Stimulated activated naive CD8-positive, alpha-beta T cell treated with anti-CD3 and anti-CD28 coated beads, Interleukin-15, Interleukin-2, amounts not matched to agents 100 U/mL and 50 U/mL, for 24 hours (primary cell): ENCODE measurements at regions not wholly inside any gene's neighbourhood (a gene's known extent, or its start where the extent isn't known, plus 50 kb on each side); places are given as distances from the start of the nearest gene placed in this dataset.
"Not testable (repeated sequence)": the region's sequence is repeated elsewhere in the genome, so short reads cannot be mapped to it uniquely, and the experiment has no call there.

Experiments used
- ATAC-seq: fragments of 150-1000 bp; cut with Tn5 transposase; one replicate; pipeline ENCODE4 v1.10.0; 2021
- DNase-seq: peaks from one replicate; pipeline ENCODE4 v3.0.0; 2021

GRCh38 chr1:146355373-146355772 lies 126.6 kb upstream of the NOTCH2NLA start:
- DNase-seq, ATAC-seq: not testable (repeated sequence)

DNA sequence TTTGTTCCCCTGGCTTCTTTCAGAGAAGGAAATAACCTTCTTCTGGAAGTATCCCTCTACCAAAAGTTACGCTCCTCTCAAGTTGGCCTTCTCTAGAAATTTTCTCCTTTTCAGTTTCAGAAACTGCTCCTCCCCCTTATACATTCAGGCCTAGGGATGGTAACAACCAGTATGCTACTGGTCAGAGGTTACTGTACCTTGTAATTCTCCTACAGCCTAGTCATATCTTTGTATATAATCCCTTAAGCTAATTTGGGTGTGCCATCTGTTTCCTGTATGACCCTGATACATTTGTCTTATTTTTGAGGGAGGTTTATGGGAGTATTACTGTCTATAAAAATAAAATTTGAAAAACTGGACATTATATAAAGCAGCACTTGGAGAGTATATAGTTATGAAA lies 98.0 kb upstream of the NOTCH2NLA start:
- not testable (repeated sequence) for ATAC-seq

DNA sequence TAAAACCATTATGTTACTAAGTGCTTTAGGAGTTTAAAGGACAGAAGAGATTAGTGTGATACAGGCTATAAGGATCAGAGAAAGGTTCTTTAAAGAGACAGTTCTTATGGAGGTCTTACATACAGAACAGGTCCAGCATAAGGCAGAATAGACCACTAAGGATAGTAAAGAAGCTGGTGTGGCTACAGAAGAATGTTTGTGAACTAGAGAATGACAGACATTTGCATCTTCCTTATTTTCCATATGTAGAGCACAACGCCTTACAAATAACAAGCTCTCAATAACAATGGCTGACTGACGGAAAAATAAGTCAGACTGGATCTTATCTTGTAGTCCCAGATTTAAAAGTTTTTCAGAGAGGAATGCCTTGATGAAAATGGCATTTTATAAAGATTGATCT lies 95.6 kb upstream of the NOTCH2NLA start:
- DNase-seq, ATAC-seq: not testable (repeated sequence)

More for the DNA sequence above, 98.0 kb upstream of the NOTCH2NLA start:
- DNase-seq, result not testable (repeated sequence)

GRCh38 chr1:146323302-146323701 lies 94.5 kb upstream of the NOTCH2NLA start:
- DNase-seq, ATAC-seq: not testable (repeated sequence)

GRCh38 chr1:146322893-146323292 lies 94.1 kb upstream of the NOTCH2NLA start:
- not testable (repeated sequence) for ATAC-seq, DNase-seq

- not testable (repeated sequence) for ATAC-seq, DNase-seq
Observed at GRCh38 chr1:146318715-146319114, 89.9 kb upstream of the NOTCH2NLA start.

- not testable (repeated sequence) for DNase-seq, ATAC-seq
Observed at GRCh38 chr1:146317785-146318184, 89.0 kb upstream of the NOTCH2NLA start.

DNA sequence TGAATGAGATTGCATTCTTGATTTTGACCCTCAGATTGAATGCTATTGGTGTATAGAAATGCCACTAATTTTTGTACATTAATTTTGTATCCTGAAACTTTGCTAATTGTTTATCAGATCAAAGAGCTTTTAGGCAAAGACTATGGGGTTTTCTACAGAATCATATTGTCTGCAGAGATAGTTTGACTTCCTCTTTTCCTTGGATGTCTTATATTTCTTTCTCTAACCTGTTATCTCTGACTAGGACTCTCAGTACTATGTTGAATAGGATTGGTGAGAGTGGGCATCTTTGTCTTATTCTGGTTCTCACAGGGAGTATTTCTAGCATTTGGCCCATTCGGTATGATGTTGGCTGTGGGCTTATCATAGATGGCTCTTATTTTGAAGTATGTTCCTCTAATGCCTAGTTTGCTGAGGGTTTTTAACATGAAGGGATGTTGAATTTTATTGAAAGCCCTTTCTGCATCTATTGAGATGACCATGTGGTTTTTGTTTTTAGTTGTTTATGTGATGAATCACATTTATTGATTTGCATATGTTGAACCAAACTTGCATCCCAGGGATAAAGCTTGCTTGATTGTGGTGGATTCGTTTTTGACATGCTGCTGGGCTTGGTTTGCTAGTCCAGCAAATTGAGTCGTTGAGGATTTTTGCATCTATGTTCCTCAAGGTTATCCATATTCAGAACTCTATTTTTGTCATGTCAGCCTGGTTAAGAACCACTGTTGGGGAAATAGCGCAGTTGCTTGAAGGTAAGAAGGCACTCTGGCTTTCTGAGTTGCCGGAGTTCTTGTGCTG lies 85.8 kb upstream of the NOTCH2NLA start:
- ATAC-seq, DNase-seq: not testable (repeated sequence)

DNA sequence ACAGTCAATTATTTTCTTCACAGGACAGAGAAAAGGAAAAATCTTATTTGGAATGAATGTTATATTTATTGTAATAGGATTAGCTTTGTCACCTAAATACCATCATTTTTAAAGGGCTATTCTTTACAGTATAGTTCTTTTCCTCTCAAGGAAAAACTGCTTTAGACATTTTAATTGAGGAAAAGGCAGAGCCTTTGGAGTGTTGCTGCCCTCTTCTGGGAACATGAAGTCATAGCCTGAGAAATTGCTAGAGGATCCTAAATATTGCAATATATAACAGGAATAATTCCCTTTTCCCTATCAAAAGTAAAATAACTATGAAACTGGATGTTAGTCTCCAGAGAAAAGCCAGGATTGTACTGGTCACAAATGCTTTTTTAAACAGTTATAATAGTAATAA lies 81.8 kb upstream of the NOTCH2NLA start:
- ATAC-seq, DNase-seq: not testable (repeated sequence)

GRCh38 chr1:146309427-146309826 lies 80.6 kb upstream of the NOTCH2NLA start:
- not testable (repeated sequence) for ATAC-seq, DNase-seq

DNA sequence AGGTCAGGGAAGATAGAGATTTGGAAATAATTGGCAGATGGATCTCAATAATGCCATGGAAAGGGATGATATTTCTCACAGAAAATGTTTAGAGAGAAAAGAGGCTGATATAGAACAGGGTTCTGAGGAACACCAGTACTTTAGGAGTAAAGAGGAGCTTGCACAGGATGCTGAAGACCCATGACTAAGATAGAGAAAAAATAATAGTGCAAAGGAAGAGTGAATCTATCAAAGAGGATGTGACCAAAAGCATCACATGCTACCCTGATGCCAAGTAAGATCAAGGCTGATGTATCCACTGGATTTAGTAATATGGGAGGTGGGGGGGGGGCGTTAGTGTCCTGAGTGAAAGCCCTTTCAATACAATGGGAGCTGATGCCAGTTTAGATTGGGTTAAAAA lies 80.1 kb upstream of the NOTCH2NLA start:
- ATAC-seq, result not testable (repeated sequence)

GRCh38 chr1:146308152-146308551 lies 79.3 kb upstream of the NOTCH2NLA start:
- not testable (repeated sequence) for DNase-seq
- peak; percentile 44 for ATAC-seq

More for the DNA sequence above, 80.1 kb upstream of the NOTCH2NLA start:
- DNase-seq, result not testable (repeated sequence)

DNA sequence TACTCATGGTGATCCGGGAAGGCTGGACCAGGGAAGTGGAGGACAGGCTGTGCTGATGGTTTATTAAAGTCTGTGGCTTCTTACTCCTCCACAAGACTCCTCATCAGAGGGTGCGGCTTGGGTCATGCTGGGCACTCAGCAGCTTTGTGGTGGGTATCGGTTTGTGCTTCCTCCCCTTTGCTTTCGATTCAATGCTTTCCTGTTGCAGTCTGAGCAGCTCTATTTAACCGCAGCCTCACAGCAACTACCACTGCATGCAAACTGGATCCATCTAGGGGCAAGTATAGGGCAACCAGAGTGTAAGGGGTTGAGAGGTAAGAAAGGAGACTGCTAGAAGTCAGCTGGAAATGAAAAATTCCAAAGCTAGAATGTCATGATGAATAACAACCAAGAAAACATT lies 78.8 kb upstream of the NOTCH2NLA start:
- ATAC-seq, result peak; percentile 92
- not testable (repeated sequence) for DNase-seq

DNA sequence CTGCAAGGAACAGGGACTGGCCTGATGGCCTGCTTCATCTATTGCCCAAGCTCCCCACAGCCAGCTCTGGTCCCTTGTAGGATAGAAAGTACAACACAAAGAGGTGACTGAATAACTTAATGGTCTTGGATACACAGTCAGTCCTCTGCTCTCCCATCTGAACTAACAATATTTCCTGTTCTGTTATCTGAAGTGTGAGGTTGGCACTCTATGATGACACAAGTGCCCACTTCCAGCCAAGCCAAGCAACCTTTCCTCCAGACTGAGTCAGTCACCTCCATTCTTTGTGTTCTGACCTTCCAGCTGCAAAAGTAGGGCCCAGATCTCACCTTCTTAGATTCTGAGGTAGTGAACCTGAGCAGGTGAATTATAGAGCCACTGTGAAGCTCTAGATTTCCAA lies 77.8 kb upstream of the NOTCH2NLA start:
- DNase-seq, result not testable (repeated sequence)
- ATAC-seq, result peak; percentile 24

DNA sequence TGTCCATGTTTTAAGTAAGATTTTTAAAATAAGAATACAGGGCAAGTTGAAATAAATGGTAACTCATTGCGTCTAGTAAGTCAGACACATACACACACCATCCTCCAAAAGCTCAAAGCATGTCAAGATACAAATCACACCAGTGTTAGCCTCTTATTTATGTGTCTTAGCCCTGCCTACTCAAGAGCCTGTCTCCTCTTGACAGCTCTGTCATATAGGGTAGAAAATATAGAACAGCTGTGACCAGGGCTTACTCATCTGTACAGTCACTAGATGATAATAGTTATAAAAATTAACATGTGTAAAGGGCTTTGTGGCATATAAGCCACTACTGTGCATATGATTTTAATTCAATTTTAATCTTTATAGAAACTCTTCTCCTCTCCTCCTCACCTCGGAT lies 76.6 kb upstream of the NOTCH2NLA start:
- ATAC-seq, result peak; percentile 39
- not testable (repeated sequence) for DNase-seq

DNA sequence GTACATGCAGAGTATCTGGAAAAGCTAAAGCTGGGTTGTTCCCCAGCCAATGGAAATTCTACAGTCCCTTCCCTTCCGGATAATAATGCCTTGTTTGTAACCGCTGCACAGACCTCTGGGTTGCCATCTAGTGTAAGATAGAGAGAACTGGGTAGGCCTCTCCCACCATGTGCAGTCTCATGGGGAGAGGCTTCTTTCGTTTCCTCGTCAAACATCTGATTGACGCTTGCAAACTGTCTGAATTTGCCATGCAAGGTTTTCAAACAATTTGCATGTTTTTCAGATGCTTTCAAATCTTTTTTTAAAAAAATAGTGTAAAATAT lies 69.7 kb upstream of the NOTCH2NLA start:
- not testable (repeated sequence) for DNase-seq
- peak; percentile 97 for ATAC-seq

DNA sequence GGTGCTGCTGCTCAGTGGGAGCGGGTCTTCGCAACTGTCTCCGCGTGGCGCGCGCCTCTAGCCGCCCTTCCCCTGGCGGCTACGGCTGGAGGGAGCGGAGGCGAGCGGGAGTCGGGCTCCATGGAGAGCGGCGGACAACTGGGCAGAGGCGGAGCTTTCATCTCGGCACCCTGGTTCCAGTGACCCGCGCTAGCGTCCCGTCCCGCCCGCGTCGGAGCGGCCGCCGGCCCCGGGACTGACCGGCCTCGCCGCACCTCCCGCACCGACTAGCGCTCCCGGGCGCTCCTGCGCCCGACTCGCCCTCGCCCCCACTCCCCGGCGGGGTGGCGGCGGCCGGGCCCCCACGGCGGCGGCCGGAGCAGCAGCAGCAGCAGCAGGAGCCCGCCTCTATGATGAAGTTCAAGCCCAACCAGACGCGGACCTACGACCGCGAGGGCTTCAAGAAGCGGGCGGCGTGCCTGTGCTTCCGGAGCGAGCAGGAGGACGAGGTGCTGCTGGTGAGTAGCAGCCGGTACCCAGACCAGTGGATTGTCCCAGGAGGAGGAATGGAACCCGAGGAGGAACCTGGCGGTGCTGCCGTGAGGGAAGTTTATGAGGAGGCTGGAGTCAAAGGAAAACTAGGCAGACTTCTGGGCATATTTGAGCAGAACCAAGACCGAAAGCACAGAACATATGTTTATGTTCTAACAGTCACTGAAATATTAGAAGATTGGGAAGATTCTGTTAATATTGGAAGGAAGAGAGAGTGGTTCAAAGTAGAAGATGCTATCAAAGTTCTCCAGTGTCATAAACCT lies 69.2 kb upstream of the NOTCH2NLA start:
- DNase-seq, result not testable (repeated sequence)
- peak; percentile 67 for ATAC-seq

DNA sequence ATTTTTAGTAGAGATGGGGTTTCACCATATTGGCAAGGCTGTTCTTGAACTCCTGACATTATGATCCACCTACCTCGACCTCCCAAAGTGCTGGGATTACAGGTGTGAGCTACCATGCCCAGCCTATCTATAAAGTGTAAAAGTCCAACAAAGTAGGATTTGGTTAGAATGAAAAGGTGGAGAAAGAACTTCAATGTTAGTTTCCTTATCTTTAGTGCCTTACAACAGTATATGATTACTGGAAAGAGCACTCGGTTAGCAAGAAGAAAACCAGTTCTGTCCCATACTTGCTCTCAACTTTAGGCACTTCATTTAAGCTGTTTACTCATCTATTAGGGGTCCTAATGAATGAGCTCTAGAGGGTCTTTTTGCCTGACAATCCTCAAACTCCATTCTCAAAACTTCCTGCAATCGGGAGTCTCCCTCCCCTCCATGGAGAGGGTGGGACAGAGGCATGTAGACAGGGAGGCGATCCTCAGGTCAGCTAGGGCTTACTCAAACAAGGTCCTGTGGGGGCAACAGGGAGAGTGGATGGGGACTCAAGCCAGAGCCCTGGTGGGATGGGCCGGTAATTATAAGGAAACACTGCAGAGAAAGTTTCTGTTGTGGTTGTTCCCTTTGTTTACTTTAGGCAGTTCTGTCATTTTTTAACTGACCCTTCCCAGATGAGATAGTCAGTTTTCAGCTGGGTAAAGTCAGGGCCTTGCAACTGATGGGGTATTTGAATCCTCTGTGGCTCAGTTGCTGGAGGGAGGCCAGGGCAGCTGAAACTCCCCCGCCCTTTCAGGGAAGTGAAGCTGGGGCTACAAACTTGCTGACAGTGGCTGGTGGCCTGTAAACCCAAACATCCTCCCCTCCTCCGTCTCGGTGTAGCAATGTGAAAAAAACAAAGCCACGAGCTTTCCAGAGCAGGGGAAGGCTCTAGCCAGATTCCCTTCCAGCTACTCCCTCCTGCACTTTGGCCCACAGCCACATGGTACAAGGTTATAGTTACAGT lies 64.4 kb upstream of the NOTCH2NLA start:
- not testable (repeated sequence) for ATAC-seq, DNase-seq

- DNase-seq, ATAC-seq: not testable (repeated sequence)
Observed at GRCh38 chr1:146292424-146292823, 63.6 kb upstream of the NOTCH2NLA start.

- DNase-seq, ATAC-seq: not testable (repeated sequence)
Observed at GRCh38 chr1:146287881-146288280, 59.1 kb upstream of the NOTCH2NLA start.

DNA sequence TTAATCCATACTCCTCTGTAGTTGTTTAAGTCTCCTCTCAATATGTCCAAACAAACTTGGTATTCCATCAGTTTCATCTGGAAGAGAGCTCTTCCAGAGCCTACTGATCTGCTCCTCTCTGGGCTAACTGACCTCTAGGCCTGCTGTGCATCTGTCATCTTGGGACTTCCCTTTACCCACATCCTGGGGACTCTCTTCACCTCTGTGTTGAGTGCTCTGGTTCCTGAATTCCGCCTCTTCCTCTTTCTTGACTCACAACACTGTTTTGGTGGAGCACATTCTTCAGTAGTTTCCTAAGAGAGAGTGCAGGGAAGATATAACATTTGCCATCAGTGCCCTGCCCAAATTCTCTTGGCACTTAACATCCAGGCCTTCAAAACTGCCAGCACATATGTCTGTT lies 55.9 kb upstream of the NOTCH2NLA start:
- peak; percentile 81 for ATAC-seq
- not testable (repeated sequence) for DNase-seq

GRCh38 chr1:146283527-146283880 lies 54.7 kb upstream of the NOTCH2NLA start:
- not testable (repeated sequence) for ATAC-seq, DNase-seq
